ENCODE measurements at regions not wholly inside any gene's neighbourhood (a gene's known extent, or its start where the extent isn't known, plus 50 kb on each side); places are given as distances from the start of the nearest gene placed in this dataset.
A peak's percentile ranks its signal among the peaks of the same experiment; 100 is the strongest.

- TF ChIP-seq EMX1 (CRISPR knock-in tag; IDR thresholded peaks at IDR 0.05): no peak
- TF ChIP-seq NFYB (CRISPR knock-in tag; conservative IDR thresholded peaks at IDR 0.05; ENCODE audit: low read depth): no peak
Measured at GRCh38 chr4:24473309-24473721, 111.0 kb downstream of the DHX15 start (continued).

GRCh38 chr4:24472514-24473308 lies 111.6 kb downstream of the DHX15 start:
- POLR2A ChIA-PET: interaction anchor here (1.8 kb wide), 1 partner anchor 112 kb away, joined by 6 read pairs; the partner anchor contains the start of gene DHX15
- Mint-ChIP-seq H3K27me3 (ENCODE audit: low read depth) (peaks cover 35% of the 10 kb centered on the region), H3K36me3 (no peaks in the 10 kb centered on the region), H3K9me3 (no peaks in the 10 kb centered on the region), H3K4me1 (peaks cover 67% of the 10 kb centered on the region), H3K4me3 (peak overlapping the region; percentile 97), H3K27ac (peak overlapping the region; percentile 80)
- ATAC-seq: peak; percentile 66
- DNase-seq (ENCODE audit: low spot score): peak; percentile 86
- CTCF ChIA-PET: interaction anchor here (0.6 to 1.7 kb wide), 25 partner anchors 8 to 596 kb away, joined by 3 to 11 read pairs (median 4); partner anchors contain the start of genes DHX15 and PPARGC1A
- no peak for TF ChIP-seq ARID4B (CRISPR knock-in tag; IDR thresholded peaks at IDR 0.05; ENCODE audit: borderline replicate concordance)
- TF ChIP-seq FOXP1 (CRISPR knock-in tag; IDR thresholded peaks at IDR 0.05; ENCODE audit: borderline replicate concordance): peak; percentile 69; the same call in 1 of the 2 replicates
- TF ChIP-seq RORB (CRISPR knock-in tag; IDR thresholded peaks at IDR 0.05): no peak
- no peak; the same call in 1 of the 2 replicates for TF ChIP-seq EMX1 (CRISPR knock-in tag; IDR thresholded peaks at IDR 0.05)
- TF ChIP-seq, protein P1, sequence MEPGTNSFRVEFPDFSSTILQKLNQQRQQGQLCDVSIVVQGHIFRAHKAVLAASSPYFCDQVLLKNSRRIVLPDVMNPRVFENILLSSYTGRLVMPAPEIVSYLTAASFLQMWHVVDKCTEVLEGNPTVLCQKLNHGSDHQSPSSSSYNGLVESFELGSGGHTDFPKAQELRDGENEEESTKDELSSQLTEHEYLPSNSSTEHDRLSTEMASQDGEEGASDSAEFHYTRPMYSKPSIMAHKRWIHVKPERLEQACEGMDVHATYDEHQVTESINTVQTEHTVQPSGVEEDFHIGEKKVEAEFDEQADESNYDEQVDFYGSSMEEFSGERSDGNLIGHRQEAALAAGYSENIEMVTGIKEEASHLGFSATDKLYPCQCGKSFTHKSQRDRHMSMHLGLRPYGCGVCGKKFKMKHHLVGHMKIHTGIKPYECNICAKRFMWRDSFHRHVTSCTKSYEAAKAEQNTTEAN (CRISPR knock-in tag; IDR thresholded peaks at IDR 0.05): peak; percentile 100
- peak; percentile 90 for TF ChIP-seq USF1 (CRISPR knock-in tag; IDR thresholded peaks at IDR 0.05)
- no peak for TF ChIP-seq TEAD1 (CRISPR knock-in tag; IDR thresholded peaks at IDR 0.05)
- TF ChIP-seq, protein P2, sequence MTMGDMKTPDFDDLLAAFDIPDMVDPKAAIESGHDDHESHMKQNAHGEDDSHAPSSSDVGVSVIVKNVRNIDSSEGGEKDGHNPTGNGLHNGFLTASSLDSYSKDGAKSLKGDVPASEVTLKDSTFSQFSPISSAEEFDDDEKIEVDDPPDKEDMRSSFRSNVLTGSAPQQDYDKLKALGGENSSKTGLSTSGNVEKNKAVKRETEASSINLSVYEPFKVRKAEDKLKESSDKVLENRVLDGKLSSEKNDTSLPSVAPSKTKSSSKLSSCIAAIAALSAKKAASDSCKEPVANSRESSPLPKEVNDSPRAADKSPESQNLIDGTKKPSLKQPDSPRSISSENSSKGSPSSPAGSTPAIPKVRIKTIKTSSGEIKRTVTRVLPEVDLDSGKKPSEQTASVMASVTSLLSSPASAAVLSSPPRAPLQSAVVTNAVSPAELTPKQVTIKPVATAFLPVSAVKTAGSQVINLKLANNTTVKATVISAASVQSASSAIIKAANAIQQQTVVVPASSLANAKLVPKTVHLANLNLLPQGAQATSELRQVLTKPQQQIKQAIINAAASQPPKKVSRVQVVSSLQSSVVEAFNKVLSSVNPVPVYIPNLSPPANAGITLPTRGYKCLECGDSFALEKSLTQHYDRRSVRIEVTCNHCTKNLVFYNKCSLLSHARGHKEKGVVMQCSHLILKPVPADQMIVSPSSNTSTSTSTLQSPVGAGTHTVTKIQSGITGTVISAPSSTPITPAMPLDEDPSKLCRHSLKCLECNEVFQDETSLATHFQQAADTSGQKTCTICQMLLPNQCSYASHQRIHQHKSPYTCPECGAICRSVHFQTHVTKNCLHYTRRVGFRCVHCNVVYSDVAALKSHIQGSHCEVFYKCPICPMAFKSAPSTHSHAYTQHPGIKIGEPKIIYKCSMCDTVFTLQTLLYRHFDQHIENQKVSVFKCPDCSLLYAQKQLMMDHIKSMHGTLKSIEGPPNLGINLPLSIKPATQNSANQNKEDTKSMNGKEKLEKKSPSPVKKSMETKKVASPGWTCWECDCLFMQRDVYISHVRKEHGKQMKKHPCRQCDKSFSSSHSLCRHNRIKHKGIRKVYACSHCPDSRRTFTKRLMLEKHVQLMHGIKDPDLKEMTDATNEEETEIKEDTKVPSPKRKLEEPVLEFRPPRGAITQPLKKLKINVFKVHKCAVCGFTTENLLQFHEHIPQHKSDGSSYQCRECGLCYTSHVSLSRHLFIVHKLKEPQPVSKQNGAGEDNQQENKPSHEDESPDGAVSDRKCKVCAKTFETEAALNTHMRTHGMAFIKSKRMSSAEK (CRISPR knock-in tag; IDR thresholded peaks at IDR 0.05; ENCODE audit: borderline replicate concordance): no peak
- no peak for TF ChIP-seq RELA (CRISPR knock-in tag; IDR thresholded peaks at IDR 0.05; ENCODE audit: borderline replicate concordance)
- TF ChIP-seq, protein P3, sequence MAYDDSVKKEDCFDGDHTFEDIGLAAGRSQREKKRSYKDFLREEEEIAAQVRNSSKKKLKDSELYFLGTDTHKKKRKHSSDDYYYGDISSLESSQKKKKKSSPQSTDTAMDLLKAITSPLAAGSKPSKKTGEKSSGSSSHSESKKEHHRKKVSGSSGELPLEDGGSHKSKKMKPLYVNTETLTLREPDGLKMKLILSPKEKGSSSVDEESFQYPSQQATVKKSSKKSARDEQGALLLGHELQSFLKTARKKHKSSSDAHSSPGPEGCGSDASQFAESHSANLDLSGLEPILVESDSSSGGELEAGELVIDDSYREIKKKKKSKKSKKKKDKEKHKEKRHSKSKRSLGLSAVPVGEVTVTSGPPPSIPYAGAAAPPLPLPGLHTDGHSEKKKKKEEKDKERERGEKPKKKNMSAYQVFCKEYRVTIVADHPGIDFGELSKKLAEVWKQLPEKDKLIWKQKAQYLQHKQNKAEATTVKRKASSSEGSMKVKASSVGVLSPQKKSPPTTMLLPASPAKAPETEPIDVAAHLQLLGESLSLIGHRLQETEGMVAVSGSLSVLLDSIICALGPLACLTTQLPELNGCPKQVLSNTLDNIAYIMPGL (CRISPR knock-in tag; IDR thresholded peaks at IDR 0.05): peak; percentile 93
- TF ChIP-seq ZNF512 (CRISPR knock-in tag; IDR thresholded peaks at IDR 0.05; ENCODE audit: borderline replicate concordance): no peak
- no peak for TF ChIP-seq AR (CRISPR knock-in tag; IDR thresholded peaks at IDR 0.05)
- 0 out of 2 replicates have a peak, but pooled peaks have one; percentile 29 for TF ChIP-seq CREB1 (CRISPR knock-in tag; IDR thresholded peaks at IDR 0.05)
- TF ChIP-seq MXD4 (CRISPR knock-in tag; IDR thresholded peaks at IDR 0.05; ENCODE audit: borderline replicate concordance): peak; percentile 59; the same call in 1 of the 2 replicates
